Mucosa of gallbladder (tissue), 1 donor: ENCODE measurements at regions not wholly inside any gene's neighbourhood (a gene's known extent, or its start where the extent isn't known, plus 50 kb on each side); places are given as distances from the start of the nearest gene placed in this dataset.

Source experiments
- DNase-seq: peaks from one replicate; pipeline ENCODE4 v3.0.0-alpha.2; 2020; ENCODE audit warnings: low spot score
- donor health status: DM: no; HTN: no; CAD: no.

DNA sequence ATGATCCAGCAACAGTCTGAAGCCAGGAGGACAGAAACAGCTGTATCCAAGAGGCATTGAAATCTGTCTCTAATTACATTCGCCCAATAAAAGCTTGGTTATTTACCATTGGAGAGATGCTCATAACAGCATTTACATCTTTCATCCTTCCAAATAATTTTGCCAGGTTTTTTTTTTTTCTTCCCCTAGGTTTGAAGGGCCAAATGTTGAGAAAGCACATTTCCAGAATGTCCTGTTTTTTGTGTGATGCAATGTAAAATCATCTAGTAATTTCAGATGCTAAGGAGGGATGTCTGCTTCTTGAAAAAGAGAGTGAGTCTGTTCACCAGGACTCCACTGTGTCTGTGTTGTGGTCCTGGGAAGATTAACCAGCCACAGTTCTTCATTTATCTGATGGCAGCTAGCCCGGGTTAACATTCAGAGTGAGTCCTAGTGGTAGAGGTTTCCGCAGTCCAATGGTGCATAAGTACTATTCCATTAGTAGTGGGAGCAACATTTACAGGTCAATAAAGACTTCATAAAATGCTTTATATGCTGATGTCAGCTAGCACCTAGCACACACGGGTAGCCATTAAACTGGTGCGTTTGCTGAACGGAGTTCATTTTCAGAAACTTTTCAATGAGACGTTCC, 406.8 kb downstream of the STIM2 start:
- no peak for DNase-seq

DNA sequence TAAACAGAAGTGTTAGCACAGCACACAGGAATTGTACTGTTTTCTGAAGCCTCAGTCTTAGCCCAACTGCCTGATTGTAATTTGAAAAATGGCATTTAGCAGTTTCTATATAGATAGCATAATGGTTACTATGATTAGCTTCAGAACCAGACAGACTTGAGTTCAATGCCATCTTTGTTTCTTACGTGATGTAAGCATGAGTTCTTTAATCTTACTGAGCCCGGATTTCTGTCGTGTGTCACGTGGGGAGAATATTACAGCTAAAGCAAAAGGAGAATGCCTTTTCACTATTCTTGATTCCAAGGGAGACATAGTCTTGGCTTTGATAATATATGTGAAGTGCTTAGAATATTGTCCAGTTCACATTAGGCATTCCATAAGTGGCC, 407.3 kb downstream of the STIM2 start:
- no peak for DNase-seq

DNA sequence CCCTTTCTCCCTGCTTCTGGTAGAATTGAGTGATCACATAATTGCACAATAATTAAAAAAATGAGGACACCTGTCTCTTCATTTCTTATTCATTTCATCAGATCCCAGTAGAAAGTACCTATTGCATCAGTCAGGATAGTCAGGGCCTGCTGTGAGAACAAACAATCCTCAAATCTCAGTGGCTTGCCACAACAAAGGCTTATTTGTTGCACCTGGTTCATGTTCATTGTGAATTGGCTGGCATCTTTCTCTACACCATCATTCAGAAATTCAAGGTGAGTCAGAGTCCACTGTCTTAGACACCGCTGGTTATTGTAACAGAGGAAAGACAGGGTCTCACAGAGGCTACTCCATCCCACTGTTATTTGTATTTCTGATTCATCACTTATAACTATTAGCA, 409.8 kb downstream of the STIM2 start:
- DNase-seq = no peak

DNA sequence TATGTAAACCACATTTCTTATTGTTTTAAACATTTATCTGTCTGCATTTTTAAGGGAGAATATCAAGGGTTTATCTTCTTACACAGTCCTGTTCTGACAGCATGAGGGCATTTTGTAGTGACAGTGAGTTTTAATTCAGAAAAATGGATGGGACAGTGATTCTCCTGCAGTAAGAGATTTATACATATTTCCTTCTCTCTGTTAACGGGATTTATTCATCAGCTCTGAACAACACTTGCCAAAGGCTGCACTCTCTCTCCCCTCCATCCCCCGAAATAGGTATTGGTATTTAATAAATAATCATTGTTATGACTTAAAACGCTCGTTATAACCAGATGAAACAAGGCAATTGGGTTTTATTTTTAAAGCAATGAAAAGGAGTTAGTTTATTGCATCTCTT, 410.9 kb downstream of the STIM2 start:
- no peak for DNase-seq

DNA sequence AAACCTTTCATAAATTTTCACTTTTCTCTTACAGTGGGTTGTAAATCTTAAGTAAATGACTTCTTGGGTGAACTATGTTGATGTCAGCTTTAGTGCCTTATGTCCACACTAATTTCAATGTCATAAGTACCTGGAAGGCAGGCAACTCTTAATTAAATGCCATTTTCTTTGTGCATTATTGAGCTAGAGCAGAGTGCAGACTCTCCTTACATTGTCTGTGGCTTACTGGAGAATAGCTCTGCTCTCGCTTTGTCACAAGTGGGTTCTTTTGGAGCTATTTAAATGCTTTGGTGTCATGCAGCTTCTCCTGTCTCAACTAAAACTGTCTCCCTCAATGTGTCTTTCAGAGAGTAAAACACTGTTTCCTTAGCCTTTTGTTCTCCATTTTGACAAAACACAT, 411.6 kb downstream of the STIM2 start:
- DNase-seq = no peak

DNA sequence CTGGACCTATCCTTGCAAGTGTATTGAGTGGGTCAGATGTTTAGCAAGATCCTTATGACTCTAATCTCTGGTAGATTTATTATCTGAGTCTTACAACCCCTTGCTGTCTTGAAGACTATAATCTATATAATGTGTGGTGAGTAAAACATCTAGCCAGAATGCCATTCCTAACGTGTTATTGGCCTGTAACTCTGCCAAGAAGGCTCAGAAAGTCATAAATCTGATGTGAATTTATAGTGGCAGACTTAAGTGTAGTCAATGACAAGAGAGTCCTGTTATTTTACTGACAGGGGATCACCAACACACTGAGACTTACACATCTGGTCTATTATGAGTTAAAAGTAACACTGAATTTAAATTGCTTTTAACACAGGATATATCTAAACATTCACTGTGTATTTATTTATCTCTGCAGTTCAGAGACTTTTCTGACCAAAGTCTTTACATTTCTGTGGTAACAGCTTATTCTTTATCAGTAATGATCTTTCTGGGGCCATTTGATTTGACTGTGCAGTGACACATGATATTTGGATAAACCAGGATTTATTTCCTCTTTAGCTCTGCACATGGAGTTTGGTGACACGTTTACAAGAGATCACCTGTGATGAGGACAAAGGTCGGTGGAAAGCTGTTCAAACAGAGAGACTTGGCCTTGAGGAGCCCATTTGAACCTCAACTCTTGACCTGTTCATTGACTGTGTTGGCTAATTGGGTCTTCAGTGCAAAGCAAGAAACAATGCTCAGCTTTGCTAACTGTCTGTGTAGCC, 415.8 kb downstream of the STIM2 start:
- peak; percentile 27 for DNase-seq

DNA sequence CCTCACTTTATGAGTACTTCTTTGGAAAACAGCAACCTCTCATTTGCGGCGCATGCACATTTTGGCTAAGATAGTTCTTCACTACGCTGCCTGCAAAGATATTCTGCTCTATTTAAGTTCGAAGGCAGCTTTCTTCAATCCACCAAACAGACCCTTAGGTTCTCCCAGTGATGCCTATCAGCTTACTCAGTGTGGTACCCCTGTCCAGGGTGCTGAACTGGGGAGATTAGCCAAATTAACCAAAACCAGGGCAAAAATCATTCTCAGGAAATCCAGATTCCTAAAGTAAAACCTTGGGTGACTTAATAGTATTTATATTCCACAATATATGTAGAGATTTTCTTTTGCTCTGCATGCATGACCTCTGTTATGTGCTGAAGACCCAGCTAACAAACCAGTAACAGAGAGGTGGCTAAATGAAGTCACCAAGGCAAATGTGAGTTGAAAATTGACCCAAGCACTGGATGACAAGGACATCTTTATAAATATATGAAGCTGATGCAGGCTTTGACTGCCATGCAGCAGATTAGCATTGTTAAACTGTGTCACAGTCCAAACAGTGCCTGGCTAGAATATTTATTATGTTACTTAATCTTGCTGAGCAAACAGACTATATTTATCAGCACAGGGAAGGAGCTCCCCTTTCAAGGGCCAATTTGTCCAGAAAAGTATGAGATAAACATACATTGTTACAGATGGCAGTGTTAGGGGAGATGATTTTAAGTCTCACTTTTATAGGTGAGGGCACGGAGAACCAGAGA, 418.2 kb downstream of the STIM2 start:
- no peak for DNase-seq

DNA sequence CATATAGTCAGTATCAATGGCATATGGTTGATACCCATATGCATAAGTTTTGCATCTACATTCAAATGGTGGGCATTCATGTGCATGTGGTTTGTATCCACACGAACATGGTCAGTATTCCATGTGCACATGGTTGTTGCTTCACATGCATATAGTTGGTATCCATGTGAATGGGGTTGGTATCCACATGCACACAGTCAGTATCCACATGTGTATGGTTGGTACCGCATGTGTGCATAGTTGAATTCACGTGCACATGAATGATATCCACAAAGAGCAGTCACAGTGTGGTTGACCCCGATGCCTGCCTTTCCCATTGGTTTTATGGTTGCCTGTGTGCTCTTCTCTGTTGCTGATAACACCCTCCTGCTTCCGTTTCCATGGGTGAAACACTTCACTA, 427.9 kb downstream of the STIM2 start:
- no peak for DNase-seq

DNA sequence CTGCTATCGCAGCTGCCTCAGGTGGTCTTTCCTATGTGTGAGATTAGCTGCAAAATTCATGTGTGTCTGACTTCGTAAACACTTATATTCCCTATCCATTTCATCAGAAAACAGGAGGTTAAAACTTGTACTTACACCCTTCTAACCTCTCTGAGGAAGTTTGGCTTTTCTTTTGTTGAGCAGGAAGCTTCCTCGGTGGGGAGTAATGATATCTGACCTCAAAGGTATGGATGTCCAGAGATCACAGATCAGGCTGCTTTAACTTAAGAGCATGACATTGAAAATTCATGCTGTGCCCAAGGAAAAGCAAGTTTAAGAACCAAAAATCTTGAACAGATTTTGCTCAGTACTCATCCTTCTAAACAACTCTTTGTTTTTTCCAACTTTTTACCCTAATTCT, 429.1 kb downstream of the STIM2 start:
- no peak for DNase-seq

DNA sequence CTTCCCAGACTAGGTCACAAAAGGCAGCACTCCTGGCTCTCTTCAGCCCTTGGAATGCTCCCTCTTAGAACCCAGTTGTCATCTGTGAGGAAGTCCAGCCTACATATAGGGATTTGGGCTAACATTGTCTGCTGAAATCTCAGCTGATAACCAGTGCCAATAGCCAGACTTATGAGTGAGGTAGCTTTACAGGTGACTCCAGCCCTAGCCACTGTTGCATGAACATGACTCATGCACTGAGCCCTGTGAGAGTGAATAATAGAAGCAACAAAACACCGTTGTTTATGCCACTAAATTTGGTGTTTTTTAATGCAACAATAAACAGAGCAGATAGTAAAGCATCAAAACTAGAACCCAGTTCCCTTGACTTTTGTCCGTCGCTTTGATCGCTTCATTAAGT, 433.2 kb downstream of the STIM2 start:
- no peak for DNase-seq

DNA sequence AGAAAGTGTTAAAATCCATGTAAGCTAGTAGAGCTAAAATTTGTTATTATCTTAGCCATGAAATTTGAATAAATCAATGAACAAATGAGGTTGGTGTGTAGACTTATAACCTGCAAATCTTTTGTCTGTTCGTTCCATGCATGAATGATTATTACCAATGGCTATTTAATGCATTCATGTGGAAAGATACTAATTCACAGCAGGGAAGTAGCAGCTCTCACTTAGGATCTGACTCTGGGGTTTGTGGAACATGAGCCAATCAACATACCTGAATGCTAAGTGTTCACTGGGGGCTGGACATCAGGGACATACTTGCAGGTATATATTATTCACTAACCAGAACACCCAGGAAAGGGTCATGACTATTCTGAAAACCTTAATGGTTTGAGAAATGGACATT, 444.1 kb downstream of the STIM2 start:
- no peak for DNase-seq

DNA sequence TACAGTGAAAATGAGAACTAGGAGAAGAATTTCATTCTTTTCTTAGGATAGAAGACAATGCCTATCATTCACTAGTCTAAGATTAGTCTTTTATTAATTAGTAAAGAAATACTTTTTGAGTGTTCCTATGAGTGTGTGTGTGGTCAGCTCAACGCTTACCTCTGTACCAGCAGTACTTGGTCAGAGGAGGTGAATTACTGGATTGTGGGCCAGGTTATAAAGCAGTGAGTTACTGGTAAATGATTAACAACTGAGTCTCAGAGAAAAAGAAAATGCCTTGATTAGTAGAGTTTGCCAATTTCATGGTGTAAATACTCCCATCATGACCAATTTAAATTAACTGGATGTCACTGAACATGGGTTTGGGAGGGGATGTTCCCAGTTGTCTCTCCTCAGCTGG, 444.6 kb downstream of the STIM2 start:
- DNase-seq = no peak

DNA sequence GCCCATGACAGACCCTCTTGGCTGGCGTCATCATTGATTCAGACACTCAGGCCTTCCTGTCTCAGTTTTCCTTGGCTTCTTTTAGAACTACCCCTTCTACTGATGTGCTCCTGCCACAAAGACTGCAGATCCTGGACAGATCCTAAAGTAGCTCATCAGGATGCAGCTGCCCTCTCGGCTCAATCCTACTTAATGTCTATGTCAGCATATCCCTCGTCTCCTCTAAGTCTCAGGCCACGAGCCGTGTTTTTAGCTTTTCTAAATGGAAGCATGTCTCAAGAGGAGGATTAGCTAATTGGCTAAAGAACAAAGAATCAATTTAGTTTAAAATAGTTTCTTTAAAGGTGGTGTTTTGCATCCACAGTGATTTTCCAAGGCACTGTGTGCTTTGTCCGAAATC, 447.7 kb downstream of the STIM2 start:
- no peak for DNase-seq

DNA sequence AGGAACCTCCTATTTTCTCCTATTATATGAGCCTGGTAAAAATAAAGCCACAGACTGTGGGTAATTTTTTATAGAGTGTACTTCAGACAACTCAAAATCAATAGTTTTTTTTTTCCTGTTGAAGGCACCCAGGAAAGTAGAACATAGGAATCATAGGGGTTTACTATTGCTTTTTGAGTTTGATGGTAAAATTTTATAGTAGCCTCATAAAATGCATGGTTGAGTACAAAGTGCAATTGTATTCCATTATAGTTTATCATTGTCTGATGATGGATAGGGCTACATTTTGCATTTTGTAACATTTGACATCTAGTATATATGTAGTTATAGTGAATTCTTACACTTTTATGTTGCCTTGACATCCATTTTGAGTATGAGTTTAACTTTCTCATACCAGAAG, 455.0 kb downstream of the STIM2 start:
- DNase-seq = no peak

DNA sequence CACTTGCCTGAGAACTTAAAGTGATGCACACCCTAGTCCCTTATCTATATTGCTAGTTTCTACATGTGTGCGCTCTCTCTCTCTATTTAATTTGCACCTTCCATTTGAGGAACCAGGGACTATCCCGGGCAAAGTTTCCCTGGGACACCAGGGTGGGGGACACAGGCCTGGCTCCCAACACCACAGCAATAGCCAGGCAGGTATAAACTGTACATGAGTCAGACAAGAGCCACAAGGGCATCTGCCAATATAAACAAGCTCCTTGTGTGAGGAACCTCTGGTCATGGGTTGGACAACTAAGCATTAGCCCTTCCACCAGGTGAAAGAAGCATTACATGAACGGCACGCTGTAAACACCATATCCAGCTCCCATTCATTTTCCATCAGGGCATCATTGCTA, 455.5 kb downstream of the STIM2 start:
- DNase-seq = no peak

DNA sequence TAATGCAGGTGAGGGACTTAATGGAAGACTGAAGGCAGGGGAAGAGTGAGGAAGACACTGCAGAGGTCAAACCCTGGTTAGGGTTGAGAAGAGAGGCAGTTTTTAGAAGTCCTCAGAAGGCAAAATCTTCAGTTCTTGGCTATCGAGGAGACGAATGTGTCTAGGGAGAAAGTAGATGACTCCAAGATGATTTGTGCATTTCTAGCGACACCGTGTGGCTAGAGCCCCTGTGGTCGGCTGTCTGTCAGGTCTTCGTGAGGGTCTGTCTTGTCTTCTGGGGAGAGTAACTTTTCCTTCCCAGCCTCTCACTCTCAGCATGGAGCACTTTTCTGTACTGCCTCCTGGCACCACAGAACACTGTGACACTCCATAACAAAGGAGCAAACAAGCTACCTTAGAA, 458.1 kb downstream of the STIM2 start:
- DNase-seq = peak; percentile 18

DNA sequence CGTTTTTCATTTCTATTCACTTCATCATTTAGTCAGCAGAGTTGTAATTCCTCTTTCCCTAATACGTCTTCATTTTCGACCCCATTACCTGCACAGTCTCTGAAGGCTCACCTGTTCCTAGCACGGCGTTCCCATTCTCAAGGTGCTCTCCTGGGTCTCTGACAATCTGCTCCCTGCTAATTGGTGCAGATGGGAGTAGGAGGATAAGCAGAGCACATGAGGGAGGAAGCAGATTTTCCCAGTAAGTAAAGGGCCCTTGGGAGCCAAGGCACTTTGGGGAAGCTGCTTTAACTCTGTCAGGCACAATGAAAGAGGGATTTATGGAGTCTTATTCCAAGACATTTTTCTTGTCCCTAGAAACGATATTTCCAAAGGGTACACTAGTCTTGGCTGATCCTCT, 466.4 kb downstream of the STIM2 start:
- DNase-seq = no peak

DNA sequence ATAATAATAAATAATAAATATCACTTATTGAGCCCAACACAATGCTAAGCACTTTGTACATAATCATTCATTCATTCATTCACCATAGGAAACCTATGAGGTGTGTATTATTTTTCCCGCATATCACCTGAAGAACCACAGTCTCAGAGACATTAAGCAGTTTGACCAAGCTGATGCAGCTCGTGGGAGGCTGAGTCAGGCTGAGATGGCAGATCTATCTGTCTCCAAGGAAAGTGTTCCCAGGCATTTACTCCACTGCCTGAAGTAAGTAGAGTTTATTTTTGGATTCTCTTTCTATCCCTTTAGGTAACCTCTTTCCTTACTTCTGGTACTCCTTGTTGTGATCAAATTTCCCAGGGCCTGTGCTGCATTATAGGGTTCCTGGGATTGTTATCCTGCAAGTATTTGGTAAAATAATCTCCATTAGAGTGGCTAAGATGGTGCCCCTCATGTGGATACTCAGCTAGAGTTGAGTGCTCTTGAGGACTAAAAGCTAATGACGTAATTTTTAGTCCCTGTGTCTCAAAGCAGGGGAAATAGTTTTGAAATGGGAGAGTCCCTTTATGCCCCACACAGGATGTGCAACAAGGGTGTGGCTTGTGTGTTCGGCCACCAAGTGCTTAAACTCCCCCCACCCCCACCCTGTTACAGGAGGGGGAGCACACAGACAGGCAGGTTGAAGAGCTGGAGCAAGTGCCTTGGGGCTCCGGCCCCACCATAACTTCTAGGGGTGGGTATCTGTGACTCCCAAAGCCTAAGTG, 467.0 kb downstream of the STIM2 start:
- DNase-seq = no peak

DNA sequence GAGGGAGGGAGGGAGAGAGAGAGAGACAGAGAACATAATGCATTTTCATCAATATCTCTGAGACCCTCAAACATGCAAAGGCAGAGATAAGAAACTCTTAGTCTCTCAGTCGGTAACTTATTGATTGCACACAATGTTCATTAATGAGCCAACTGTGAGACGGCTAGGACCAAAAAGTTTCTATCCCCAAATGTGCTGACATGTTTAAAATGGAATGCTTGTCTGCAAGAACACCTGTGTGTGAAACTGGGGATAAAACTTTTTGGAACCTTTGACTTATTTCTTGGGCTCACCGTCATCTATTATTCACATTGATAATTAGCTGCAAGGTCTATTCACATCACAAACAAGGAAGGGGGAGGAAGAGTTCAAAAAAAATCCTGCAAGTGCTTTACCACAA, 477.9 kb downstream of the STIM2 start:
- DNase-seq = no peak

DNA sequence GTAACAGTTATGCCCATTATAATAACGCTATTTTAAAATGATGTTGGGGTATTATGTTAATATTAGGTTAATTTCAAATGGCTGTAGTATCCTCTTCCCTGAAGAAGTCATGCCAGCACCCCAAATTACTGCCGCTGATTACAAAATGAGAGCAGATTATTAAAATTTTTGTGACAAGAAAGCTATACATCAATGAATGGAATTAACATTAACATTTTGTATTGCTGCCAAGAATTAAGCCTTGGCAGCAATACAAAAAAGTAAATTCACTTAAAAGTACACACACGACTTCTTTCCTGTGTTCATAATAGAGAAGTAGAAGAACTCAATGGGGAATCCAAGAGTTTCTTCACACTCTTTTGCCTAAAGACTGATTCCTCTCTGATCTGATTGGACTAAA, 482.8 kb downstream of the STIM2 start:
- no peak for DNase-seq

DNA sequence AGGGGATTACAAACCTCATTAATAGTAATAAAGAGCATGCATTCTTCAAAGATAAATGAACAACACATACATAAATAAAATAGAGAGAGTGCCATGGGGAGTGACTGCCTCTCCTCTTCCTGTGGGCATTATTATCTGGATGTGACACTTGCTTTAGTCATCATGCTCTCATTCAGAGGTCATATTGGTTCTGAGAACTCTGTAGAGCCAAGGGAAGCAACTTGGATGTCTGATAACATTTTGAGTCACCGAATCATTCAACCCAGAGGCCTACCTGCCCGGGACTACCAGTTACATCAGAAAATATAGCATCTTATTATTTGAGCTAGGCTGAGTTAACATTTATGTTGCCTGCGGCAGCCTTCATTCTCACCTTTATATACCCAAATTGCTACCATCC, 489.5 kb downstream of the STIM2 start:
- DNase-seq = no peak

DNA sequence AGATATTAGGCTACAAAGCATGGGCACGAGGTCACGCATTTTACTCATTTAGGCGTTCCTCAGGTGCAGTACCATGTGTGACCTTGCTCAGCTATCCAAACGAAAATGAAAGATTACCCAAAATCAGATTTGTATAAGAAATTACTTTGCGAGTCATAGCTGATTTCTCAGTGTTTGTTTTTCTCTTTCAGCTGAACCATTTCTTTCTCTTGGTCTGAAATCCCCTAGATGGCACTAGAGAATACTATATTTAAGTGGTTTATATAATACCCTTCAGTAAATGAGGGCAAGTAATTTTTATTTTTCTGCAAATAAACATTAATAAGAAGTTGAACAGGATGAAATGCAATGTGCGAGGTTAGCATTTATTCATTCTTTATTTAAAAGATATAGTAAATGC, 496.6 kb downstream of the STIM2 start:
- no peak for DNase-seq
